SK-N-MC (cell line): ENCODE measurements at regions not wholly inside any gene's neighbourhood (a gene's known extent, or its start where the extent isn't known, plus 50 kb on each side); places are given as distances from the start of the nearest gene placed in this dataset.

ENCODE experiments used
- EZH2 ChIP-seq: fragments of 200-600 bp; sonication (generic); IDR thresholded peaks from one replicate; pipeline ENCODE4 v1.6.1; 2017; ENCODE audit warnings: antibody characterized with exemption
- POLR2AphosphoS5 ChIP-seq: IDR thresholded peaks from 2 replicates; pipeline ENCODE4 v1.6.1; 2012; ENCODE audit warnings: mild to moderate bottlenecking, low read depth, low read length, borderline replicate concordance

GRCh38 chr20:57768519-57768918, 58.7 kb upstream of the PMEPA1 start:
- TF ChIP-seq EZH2 (no peak), POLR2AphosphoS5 (no peak)
